ENCODE measurements at regions not wholly inside any gene's neighbourhood (a gene's known extent, or its start where the extent isn't known, plus 50 kb on each side); places are given as distances from the start of the nearest gene placed in this dataset.
A peak's percentile ranks its signal among the peaks of the same experiment; 100 is the strongest.

GRCh38 chr3:124397088-124397487 lies 333.2 kb upstream of the UMPS start:
- DNase-seq (ENCODE audit: low read depth) = no peak
- no peak for TF ChIP-seq CTCF (conservative IDR thresholded peaks at IDR 0.05; ENCODE audit: low read depth, low read length)
- H3K4me3 ChIP-seq (ENCODE audit: low read depth, low read length) = no peak overlapping the region

- DNase-seq (ENCODE audit: low read depth) = no peak
- no peak overlapping the region for H3K4me3 ChIP-seq (ENCODE audit: low read depth, low read length)
- TF ChIP-seq CTCF (conservative IDR thresholded peaks at IDR 0.05; ENCODE audit: low read depth, low read length) = no peak
Measured at GRCh38 chr3:124398594-124398993, 331.7 kb upstream of the UMPS start.

- H3K4me3 ChIP-seq (ENCODE audit: low read depth, low read length) = no peak overlapping the region
- DNase-seq (ENCODE audit: low read depth) = peak; percentile 62
- TF ChIP-seq CTCF (conservative IDR thresholded peaks at IDR 0.05; ENCODE audit: low read depth, low read length) = no peak
Measured at GRCh38 chr3:124401843-124402242, 328.4 kb upstream of the UMPS start.

- DNase-seq (ENCODE audit: low read depth) = no peak
- TF ChIP-seq CTCF (conservative IDR thresholded peaks at IDR 0.05; ENCODE audit: low read depth, low read length) = no peak
- H3K4me3 ChIP-seq (ENCODE audit: low read depth, low read length) = no peak overlapping the region
Measured at GRCh38 chr3:124402791-124403190, 327.5 kb upstream of the UMPS start.

GRCh38 chr3:124404621-124405020 lies 325.6 kb upstream of the UMPS start:
- H3K4me3 ChIP-seq (ENCODE audit: low read depth, low read length) = no peak overlapping the region
- no peak for TF ChIP-seq CTCF (conservative IDR thresholded peaks at IDR 0.05; ENCODE audit: low read depth, low read length)
- DNase-seq (ENCODE audit: low read depth) = no peak

- no peak for TF ChIP-seq CTCF (conservative IDR thresholded peaks at IDR 0.05; ENCODE audit: low read depth, low read length)
- no peak for DNase-seq (ENCODE audit: low read depth)
- no peak overlapping the region for H3K4me3 ChIP-seq (ENCODE audit: low read depth, low read length)
Measured at GRCh38 chr3:124407260-124407659, 323.0 kb upstream of the UMPS start.

- no peak overlapping the region for H3K4me3 ChIP-seq (ENCODE audit: low read depth, low read length)
- DNase-seq (ENCODE audit: low read depth) = peak; percentile 7
- no peak for TF ChIP-seq CTCF (conservative IDR thresholded peaks at IDR 0.05; ENCODE audit: low read depth, low read length)
Measured at GRCh38 chr3:124409650-124410275, 320.5 kb upstream of the UMPS start.

Measured in epithelial cell of proximal tubule (primary cell).